IMR-90 (cell line): ENCODE measurements at regions not wholly inside any gene's neighbourhood (a gene's known extent, or its start where the extent isn't known, plus 50 kb on each side); places are given as distances from the start of the nearest gene placed in this dataset.

Experiments
- CHD1 ChIP-seq: IDR thresholded peaks from 2 replicates; pipeline ENCODE4 v1.6.1; 2012; ENCODE audit warnings: low read depth, low read length, improper control_type of control experiment
- POLR2A ChIP-seq: IDR thresholded peaks from 2 replicates; pipeline ENCODE4 v1.6.1; 2012; ENCODE audit warnings: mild to moderate bottlenecking, low read depth, low read length
- RFX5 ChIP-seq: IDR thresholded peaks from 2 replicates; pipeline ENCODE4 v1.8.0; 2012; ENCODE audit warnings: low read depth, mild to moderate bottlenecking, low read length, moderate library complexity
- SMC3 ChIP-seq: fragments of 150-350 bp; IDR thresholded peaks from 2 replicates; pipeline ENCODE4 v1.6.1; 2016; ENCODE audit warnings: low read depth, mild to moderate bottlenecking, antibody characterized with exemption, low read length, moderate library complexity
- TF ChIP-seq, protein P1 (sequence below): conservative IDR thresholded peaks from 2 replicates; pipeline ENCODE4 v1.5.1; 2012; ENCODE audit warnings: mild to moderate bottlenecking, low read depth, low read length, improper control_type of control experiment

DNA sequence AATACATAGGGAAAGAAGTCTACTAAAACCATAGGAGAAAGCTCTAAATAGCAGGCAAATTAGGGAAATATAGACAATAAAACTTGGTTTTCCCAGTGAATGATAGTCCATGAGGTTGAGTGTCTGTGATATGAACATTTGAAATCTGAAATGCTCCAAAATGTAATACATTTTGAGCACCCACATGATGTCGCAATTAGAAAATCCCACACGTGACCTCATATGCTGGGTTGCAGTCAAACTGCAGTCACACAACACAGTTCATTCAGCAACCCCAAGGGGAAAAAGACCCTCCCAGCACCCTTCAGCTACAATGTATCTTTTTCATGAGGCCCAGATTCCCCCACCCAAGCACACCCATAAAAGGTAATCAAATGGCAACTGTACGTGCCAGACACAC lies 155.6 kb downstream of the BTC start:
- TF ChIP-seq, protein P1, sequence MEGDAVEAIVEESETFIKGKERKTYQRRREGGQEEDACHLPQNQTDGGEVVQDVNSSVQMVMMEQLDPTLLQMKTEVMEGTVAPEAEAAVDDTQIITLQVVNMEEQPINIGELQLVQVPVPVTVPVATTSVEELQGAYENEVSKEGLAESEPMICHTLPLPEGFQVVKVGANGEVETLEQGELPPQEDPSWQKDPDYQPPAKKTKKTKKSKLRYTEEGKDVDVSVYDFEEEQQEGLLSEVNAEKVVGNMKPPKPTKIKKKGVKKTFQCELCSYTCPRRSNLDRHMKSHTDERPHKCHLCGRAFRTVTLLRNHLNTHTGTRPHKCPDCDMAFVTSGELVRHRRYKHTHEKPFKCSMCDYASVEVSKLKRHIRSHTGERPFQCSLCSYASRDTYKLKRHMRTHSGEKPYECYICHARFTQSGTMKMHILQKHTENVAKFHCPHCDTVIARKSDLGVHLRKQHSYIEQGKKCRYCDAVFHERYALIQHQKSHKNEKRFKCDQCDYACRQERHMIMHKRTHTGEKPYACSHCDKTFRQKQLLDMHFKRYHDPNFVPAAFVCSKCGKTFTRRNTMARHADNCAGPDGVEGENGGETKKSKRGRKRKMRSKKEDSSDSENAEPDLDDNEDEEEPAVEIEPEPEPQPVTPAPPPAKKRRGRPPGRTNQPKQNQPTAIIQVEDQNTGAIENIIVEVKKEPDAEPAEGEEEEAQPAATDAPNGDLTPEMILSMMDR = no peak
- TF ChIP-seq RFX5 (no peak), CHD1 (no peak), SMC3 (no peak), POLR2A (no peak)
